IPS DF 4.7 (cell line): ENCODE measurements at regions not wholly inside any gene's neighbourhood (a gene's known extent, or its start where the extent isn't known, plus 50 kb on each side); places are given as distances from the start of the nearest gene placed in this dataset.
"Not testable (repeated sequence)": the region's sequence is repeated elsewhere in the genome, so short reads cannot be mapped to it uniquely, and the experiment has no call there.

Experiments used
- DNase-seq: peaks from one replicate; pipeline ENCODE4 v3.0.0-alpha.2; 2013; ENCODE audit warnings: low spot score; ENCODE audit errors: extremely low read depth

DNA sequence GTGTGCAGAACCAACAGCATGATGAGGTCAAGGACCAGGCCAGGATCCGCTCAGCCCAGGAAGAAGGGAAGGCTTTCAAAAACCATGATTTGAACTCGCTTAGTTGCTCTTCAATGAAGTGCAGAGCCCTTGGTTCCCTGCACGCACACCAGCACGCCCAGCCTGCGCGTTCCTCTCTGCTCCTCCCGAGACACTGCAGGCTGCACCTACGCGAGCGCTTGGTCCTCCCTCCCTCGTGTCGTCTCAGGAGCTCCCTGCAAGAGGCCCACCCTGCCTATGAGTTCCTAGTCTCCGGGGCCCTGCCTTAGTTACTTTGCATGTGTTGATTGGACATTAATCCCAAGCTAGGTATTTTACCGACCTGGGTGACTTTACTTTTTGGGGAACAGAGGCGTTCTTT lies 132.9 kb upstream of the TNRC6C start:
- no peak for DNase-seq

DNA sequence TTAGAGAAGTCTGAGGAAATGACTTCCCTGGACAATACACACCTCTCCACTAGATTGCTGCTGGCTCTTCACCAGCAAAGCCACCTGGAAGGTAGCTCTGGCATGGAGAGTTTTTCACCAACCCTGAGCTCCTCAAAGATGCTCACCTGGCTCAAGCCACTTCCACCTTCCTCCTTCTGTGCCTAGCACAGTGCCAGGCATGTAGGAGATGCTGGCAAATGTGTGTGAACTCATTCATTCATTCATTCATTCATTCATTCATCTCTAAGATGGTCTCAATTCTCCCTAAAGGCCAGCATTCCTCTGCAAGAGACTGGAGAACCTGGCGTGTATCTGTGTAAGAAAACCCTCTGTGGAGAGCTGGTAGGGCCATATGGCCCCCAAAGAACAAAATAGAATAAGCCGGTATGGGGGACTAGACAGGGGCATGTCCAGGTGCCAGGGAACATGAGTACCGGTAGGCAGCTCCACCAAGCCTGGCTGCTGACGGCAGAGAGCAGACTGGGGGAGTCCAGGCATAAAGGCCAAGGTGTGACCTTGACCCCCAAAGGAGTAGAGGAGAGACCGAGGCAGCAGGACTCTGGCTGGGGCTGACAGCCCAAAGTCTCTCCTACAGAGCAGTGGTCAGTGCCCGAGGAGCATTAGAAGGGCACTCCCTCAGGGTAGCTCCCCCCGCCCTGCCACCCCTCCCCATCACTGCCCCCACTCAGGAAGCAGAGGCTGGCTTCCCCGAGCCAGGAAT lies 132.2 kb upstream of the TNRC6C start:
- no peak for DNase-seq

GRCh38 chr17:77827039-77827438 lies 131.5 kb upstream of the TNRC6C start:
- no peak for DNase-seq

DNA sequence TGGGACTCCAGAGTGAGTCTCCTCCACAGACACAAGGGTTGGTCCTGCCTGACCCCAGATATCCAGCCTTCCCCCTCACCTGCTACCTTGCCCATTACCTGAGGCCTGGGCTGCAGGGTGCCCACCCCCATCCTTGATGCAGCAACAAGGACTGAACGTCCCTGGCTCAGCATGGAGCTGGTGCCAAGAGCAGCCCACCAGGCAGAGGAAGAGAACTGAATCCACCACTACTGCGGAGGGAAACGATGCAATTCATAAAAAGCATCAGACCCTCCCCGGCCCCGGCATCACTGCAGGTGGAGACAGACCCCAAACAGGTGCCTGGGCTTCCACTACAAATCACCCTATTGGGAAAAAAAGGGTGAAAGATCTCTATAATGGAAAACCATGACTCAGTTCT lies 131.0 kb upstream of the TNRC6C start:
- no peak for DNase-seq

GRCh38 chr17:77828749-77829539 lies 129.6 kb upstream of the TNRC6C start:
- DNase-seq, result no peak

GRCh38 chr17:77829843-77830799 lies 128.4 kb upstream of the TNRC6C start:
- DNase-seq, result no peak

DNA sequence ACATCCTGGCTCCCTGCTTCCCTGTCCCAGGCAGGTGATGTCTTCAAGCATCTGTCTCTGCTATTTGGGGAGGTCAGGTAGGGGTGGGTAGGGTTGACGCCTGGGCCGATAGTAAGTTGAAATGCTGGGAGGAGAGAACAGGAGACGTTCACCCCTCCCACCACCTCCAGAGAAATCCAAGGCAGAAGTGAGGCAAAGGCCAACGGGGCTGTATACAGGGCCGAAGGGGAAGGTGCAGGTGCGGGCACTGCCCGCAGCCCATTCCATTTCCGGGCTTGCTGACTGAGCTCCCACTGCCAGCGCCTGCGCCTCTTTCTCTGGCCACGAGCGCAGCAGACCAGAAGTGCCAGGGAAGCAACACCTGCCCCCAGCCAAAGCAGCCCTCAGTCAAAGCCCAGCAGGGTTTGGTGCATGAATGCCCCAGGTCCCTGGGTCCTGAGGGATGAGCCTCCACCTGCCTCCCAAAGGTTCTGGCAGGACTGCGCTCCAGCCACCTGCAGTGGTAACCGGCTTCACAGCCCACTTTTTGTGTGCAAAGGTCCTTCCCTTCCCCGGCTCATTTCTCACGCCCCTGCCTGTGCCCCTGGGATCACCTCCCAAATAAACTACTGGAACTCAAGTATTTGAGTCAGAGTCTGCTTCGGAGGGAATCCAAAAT lies 127.6 kb upstream of the TNRC6C start:
- no peak for DNase-seq

DNA sequence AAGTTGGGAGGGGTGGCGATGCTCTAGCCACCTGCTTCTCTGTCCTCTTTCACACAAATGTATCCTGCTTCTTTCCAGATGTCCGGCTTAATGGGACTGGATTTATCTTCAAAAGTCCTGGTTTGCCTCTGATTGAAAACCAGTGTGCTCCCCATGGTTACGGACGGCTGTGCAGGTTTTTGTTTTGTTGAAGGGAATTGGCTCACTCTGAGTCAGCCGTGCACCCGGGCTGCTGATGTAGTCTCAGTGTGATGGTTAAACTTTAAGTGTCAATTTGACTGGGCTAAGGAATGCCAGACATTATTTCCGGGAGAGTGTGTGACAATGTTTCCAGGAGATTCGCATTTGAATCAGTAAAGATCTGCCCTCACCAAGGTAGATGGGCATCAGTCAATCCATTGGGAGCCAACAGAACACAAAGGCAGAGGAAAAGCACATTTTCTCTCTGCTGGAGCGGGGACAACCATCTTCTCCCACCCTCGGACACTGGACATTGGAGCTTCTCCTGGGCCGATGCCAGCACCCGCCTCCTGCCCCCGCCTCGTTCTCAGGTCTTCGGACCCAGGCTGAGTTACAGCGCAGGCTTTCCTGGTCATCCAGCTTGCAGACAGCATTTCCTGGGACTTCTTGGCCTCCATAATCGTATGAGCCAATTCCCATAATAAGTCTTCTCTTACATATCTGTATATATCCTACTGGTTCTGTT lies 126.9 kb upstream of the TNRC6C start:
- no peak for DNase-seq

DNA sequence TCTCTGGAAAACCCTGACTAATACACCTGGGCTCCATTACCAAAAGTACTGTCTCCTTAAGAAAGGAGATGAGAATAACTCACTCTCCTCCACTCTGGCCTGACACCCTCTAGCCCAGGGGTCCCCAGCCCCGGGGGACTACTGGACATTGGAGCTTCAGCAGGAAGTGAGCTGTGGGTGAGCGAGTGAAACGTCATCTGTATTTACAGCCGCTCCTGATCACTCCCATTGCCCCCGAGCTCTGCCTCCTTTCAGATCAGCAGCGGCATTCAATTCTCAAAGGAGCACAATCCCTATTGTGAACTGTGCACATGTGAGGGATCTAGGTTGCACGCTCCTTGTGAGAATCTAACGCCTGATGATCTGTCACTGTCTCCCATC lies 126.3 kb upstream of the TNRC6C start:
- DNase-seq, result no peak

GRCh38 chr17:77833769-77834168 lies 124.7 kb upstream of the TNRC6C start:
- no peak for DNase-seq

DNA sequence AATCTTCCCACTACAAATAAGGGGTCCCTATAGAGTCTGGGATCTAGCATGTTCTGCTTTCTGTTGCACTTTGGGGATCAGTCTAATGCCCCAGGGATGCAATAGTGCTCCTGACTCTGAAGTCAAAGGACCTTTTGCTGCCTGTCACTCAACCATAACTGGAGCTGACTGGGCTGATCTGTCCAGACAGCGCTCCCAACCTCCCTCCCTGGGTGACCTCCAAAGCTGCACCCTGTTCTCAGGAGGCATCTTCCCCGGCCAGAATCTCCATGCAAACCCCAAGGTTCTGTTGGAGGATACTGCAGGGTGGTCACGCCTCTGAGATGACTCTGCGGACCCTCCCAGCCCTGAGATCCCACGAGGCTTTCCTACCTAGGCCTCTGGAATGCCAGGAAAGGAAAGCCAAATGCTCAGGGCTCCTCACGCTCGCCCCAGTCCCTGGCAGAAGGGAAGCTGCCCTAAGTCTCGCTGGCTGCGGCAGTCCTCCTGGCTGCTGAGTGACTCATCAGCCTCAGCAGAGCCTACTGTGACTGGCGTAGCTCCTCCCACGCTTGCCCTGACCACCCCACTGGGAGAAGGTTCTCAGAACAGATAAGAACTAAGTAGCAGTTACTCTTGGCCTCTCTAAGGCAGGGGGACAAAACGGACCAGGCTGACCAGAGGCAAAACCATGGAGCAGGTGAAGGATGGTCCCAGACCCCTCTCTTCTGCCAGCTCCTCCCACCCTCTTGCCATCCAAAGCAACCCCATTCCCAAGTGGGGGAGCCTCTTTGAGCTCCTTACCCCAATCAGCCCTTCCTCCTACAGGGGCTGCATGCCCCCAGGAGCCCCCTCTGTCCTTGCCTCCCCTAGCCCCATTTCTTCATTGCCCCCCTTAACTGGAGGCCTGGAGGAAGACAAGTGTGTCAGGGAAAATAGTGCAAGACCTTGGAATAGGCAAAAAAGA lies 124.1 kb upstream of the TNRC6C start:
- DNase-seq, result no peak

DNA sequence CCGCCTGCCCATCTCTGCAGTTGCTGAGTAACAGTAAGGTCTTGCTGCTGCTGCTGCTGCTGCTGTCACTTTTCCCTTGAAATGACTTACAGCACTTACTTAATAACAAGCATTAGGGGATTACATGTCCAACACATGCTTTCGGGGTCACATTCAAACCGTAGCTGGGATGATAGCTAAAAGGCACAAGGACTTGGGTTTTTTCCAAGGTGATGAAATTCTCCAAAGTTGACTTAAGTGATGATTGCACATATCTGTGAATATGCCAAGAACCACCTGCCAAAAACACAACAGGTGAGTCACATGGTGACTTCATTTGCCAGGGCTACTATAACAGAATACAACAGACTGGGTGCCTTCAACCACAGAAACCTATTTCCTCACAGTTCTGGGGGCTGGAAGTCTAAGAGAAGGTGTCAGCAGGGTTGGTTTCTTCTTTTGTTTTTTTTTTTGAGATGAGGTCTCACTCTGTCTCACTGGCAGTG lies 121.9 kb upstream of the TNRC6C start:
- DNase-seq, result no peak

DNA sequence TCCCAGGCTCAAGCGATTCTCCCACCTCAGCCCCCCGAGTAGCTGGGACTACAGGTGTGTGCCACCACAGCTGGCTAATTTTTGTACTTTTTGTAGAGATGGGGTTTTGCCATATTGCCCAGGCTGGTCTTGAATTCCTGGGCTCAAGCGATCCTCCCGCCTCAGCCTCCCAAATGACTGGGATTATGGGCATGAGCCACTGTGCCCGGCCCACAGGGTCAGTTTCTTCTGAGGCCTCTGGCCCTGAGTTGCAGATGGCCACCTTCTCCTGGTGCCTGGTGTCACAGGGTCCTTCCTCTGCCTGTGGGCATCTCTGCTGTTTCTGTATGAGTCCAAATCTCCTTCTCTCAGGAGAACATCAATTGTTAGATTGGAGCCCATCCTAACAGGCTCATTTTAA lies 121.4 kb upstream of the TNRC6C start:
- DNase-seq, result not testable (repeated sequence)

- DNase-seq, result no peak
These were observed 120.6 kb upstream of the TNRC6C start for GRCh38 chr17:77837917-77838316.

DNA sequence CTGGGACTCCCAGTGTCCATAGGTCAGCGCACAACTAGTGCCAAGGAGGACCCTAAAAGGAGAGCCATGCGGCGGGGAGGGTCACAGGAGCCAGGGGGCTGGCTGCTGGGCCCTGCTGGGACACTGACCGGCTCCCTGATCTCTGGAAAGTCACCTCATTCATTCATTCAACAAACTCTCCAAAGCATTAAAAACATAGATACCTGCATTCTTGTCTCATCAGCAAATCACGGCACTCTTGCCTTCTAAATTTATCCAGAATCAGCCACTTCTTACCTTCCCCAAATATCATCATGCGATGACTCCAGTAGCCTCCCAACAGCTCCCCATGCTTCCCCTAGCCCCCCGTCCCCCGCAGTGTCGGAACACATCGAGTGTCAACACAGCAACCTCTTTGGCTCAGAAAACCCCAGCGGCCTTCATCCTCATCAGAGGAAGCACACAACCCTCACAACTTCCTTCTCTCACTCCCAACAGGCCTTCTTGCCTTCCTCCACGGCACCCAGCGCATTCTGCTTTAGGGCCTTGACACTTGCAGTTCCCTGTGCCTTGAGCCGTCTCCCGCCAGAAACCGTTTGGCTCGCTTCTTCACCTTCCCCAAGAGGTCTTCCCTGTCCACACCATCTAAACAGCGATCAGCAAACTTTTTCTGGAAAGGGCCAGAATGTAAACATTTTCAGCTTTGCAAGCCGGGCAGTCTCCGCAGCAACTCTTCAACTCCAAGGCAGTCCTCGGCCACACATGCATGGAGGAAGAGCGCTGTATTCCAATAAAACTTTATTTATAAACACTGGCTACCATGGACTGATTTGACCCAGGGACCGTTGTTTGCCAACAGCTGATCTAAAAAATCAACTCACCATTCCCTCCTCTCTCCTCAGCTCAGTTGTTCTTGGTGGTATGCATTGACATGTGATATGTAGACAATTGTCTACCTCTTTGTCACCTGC lies 119.5 kb upstream of the TNRC6C start:
- no peak for DNase-seq

GRCh38 chr17:77839698-77840512 lies 118.6 kb upstream of the TNRC6C start:
- DNase-seq, result no peak

- no peak for DNase-seq
These were observed 117.9 kb upstream of the TNRC6C start for GRCh38 chr17:77840513-77841165.
